HCT116 (cell line): ENCODE measurements at regions not wholly inside any gene's neighbourhood (a gene's known extent, or its start where the extent isn't known, plus 50 kb on each side); places are given as distances from the start of the nearest gene placed in this dataset.

Source experiments
- ATAC-seq: fragments of 200-7000 bp; cut with Tn5 transposase; 2 replicates; pipeline ENCODE4 v1.9.1; 2020; ENCODE audit warnings: mild to moderate bottlenecking, moderate library complexity
- BruUV-seq: library from RNA; stranded (reverse); fragments of 400-500 nt; replicated peaks from 2 replicates; lab custom pipeline; 2021; lab: Mats Ljungman, UMichigan
- CTCF ChIA-PET: fragments of 300-600 bp; sonication (Branson Sonifier 250); formaldehyde crosslinking; loops from one replicate; lab custom pipeline; 2021; ENCODE audit warnings: antibody characterized with exemption; lab: Charles Lee
- POLR2A ChIA-PET: fragments of 300-600, 350-600 bp; sonication (Branson Sonifier 250); formaldehyde crosslinking; loops from one replicate; lab custom pipeline; 2021; ENCODE audit warnings: antibody characterized with exemption; lab: Charles Lee
- RAD21 ChIA-PET, 2 experiments: fragments of 300-600 bp; sonication (Branson Sonifier 250); formaldehyde crosslinking; loops; one replicate each; lab custom pipeline; 2023; ENCODE audit warnings: low total read pairs in 2 of 2; ENCODE audit not compliant: uncharacterized antibody in 2 of 2, unreplicated experiment in 2 of 2, low non-redundant PET in 1 of 2; lab: Charles Lee
- DNase-seq: peaks from one replicate; pipeline ENCODE4 v3.0.0-alpha.2; 2010; ENCODE audit warnings: low read depth, low spot score
- H2AFZ ChIP-seq: fragments of 200-600 bp; shearing (Covaris generic), sonication (generic); 2 replicates; pipeline ENCODE4 v1.6.1; 2017; ENCODE audit warnings: low read depth, mixed run types, mixed read lengths, antibody characterized with exemption, low read length; ENCODE audit not compliant: poor library complexity, severe bottlenecking
- H3K27ac ChIP-seq: 2 replicates; pipeline ENCODE4 v1.5.1; 2012; ENCODE audit warnings: low read depth, low read length
- H3K27me3 ChIP-seq: fragments of 200-600 bp; sonication (generic); 2 replicates; pipeline ENCODE4 v1.6.1; 2016; ENCODE audit warnings: mixed run types, low read length, mixed read lengths; ENCODE audit not compliant: insufficient read depth
- H3K36me3 ChIP-seq, 2 experiments: fragments of 200-500 bp in 1 of 2; fragments of 200-600 bp in 1 of 2; sonication (Bioruptor generic) in 1 of 2; sonication (generic) in 1 of 2; 2 replicates each; pipeline versions ENCODE4 v1.5.1 to v1.6.1; 2014 to 2016; ENCODE audit warnings: low read length in 2 of 2, inconsistent platforms in 1 of 2, mixed read lengths in 1 of 2, mixed run types in 1 of 2; ENCODE audit not compliant: insufficient read depth in 2 of 2, control insufficient read depth in 1 of 2
- H3K4me1 ChIP-seq, 2 experiments: fragments of 200-600 bp in 1 of 2; sonication (generic) in 1 of 2; 2 replicates each; pipeline versions ENCODE4 v1.5.1 to v1.6.1; 2012 to 2017; ENCODE audit warnings: low read length in 2 of 2, inconsistent platforms in 1 of 2, mild to moderate bottlenecking in 1 of 2, mixed read lengths in 1 of 2, mixed run types in 1 of 2, moderate library complexity in 1 of 2; ENCODE audit not compliant: insufficient read depth in 2 of 2, control insufficient read depth in 1 of 2
- H3K4me2 ChIP-seq: fragments of 200-600 bp; sonication (generic); 2 replicates; pipeline ENCODE4 v1.6.1; 2017; ENCODE audit warnings: mixed run types, low read length, mixed read lengths
- H3K4me3 ChIP-seq, 2 experiments: fragments of 200-600 bp in 1 of 2; sonication (generic) in 1 of 2; replicated peaks in 1 of 2; 2 replicates each; pipeline ENCODE4 v1.5.1; 2011 to 2016; ENCODE audit warnings: low read length in 2 of 2, control low read depth in 1 of 2, low read depth in 1 of 2, mild to moderate bottlenecking in 1 of 2, mixed read lengths in 1 of 2, mixed run types in 1 of 2
- H3K79me2 ChIP-seq: fragments of 200-600 bp; sonication (generic); 2 replicates; pipeline ENCODE4 v1.6.1; 2017; ENCODE audit warnings: mild to moderate bottlenecking, mixed run types, low read length, moderate library complexity, mixed read lengths; ENCODE audit not compliant: insufficient read depth
- H3K9ac ChIP-seq: fragments of 200-600 bp; sonication (generic); 2 replicates; pipeline ENCODE4 v1.6.1; 2016; ENCODE audit warnings: low read length, mixed read lengths
- H3K9me2 ChIP-seq: fragments of 200-600 bp; sonication (generic), shearing (Covaris generic); 2 replicates; pipeline ENCODE4 v1.6.1; 2017; ENCODE audit warnings: mixed run types, mild to moderate bottlenecking, moderate library complexity; ENCODE audit not compliant: insufficient read depth
- H3K9me3 ChIP-seq, 2 experiments: fragments of 200-500 bp in 1 of 2; fragments of 200-600 bp in 1 of 2; sonication (Bioruptor generic) in 1 of 2; sonication (generic) in 1 of 2; 2 replicates each; pipeline ENCODE4 v1.6.1; 2014 to 2017; ENCODE audit warnings: low read length in 2 of 2, mixed read lengths in 2 of 2, inconsistent platforms in 1 of 2, low read depth in 1 of 2, mild to moderate bottlenecking in 1 of 2, mixed run types in 1 of 2, moderate library complexity in 1 of 2; ENCODE audit not compliant: control insufficient read depth in 1 of 2, insufficient read depth in 1 of 2
- H4K20me1 ChIP-seq: fragments of 200-600 bp; sonication (generic), shearing (Covaris generic); 2 replicates; pipeline ENCODE4 v1.6.1; 2017; ENCODE audit warnings: mixed run types, mild to moderate bottlenecking, moderate library complexity; ENCODE audit not compliant: insufficient read depth
- CEBPB ChIP-seq: IDR thresholded peaks from 2 replicates; pipeline ENCODE4 v1.6.1; 2012; ENCODE audit warnings: low read depth
- EZH2phosphoT487 ChIP-seq: fragments of 200-600 bp; IDR thresholded peaks from 2 replicates; pipeline ENCODE4 v1.6.1; 2018; ENCODE audit warnings: antibody characterized with exemption, borderline replicate concordance
- FOSL1 ChIP-seq: IDR thresholded peaks from 2 replicates; pipeline ENCODE4 v1.6.1; 2012; ENCODE audit warnings: low read depth
- RAD21 ChIP-seq: IDR thresholded peaks from 2 replicates; pipeline ENCODE4 v1.6.1; 2012; ENCODE audit warnings: low read depth, mild to moderate bottlenecking
- SP1 ChIP-seq: IDR thresholded peaks from 2 replicates; pipeline ENCODE4 v1.6.1; 2012; ENCODE audit warnings: low read depth
- SRF ChIP-seq: IDR thresholded peaks from 2 replicates; pipeline ENCODE4 v1.6.1; 2012; ENCODE audit warnings: low read depth
- TCF7L2 ChIP-seq: IDR thresholded peaks from 2 replicates; pipeline ENCODE4 v1.7.0; 2011; ENCODE audit warnings: borderline replicate concordance, inconsistent platforms; ENCODE audit not compliant: insufficient read depth, insufficient read length; ENCODE audit errors: extremely low read depth
- ZFX ChIP-seq: fragments of 450-650 bp; IDR thresholded peaks from 2 replicates; pipeline ENCODE4 v1.6.1; 2017
- intact Hi-C: fragments of 100-400 bp; cut with micrococcal nuclease; formaldehyde crosslinking; loops from 2 replicates; pipeline ENCODE4 v1.10.0; 2022
- TF ChIP-seq, protein P1 (sequence below), 3 experiments: fragments of 200-600 bp in 1 of 3; sonication (generic) in 1 of 3; IDR thresholded peaks in 2 of 3; conservative IDR thresholded peaks in 1 of 3; 2 replicates each; pipeline ENCODE4 v1.5.1; 2012 to 2017; ENCODE audit warnings: low read depth in 2 of 3, low read length in 2 of 3, antibody characterized with exemption in 1 of 3, borderline replicate concordance in 1 of 3, control low read depth in 1 of 3, mild to moderate bottlenecking in 1 of 3, mixed read lengths in 1 of 3, mixed run types in 1 of 3, moderate library complexity in 1 of 3; ENCODE audit not compliant: insufficient read depth in 1 of 3

DNA sequence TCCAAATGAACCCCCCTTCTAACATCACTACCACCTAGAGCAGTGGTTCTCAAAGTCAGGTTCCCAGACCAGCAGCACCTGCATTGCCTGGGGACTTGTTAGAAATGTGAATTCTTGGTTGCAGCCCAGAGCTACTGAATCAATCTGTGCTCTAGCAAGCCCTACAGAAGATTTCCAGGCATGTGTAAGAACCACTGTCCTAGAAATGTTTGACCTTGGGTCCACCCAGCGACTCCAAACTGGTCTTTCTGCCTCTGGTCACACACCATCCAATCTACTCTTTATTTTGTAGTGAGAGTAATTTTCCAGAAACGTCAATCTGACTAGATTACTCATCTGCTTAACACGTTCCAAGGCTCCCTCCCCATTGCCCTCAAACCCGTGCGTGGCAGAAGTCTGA lies 169.9 kb downstream of the HAPSTR1 start (continued):
- TF ChIP-seq FOSL1 (no peak), SP1 (no peak), EZH2phosphoT487 (no peak), CEBPB (no peak), ZFX (no peak)
- TF ChIP-seq, protein P1, sequence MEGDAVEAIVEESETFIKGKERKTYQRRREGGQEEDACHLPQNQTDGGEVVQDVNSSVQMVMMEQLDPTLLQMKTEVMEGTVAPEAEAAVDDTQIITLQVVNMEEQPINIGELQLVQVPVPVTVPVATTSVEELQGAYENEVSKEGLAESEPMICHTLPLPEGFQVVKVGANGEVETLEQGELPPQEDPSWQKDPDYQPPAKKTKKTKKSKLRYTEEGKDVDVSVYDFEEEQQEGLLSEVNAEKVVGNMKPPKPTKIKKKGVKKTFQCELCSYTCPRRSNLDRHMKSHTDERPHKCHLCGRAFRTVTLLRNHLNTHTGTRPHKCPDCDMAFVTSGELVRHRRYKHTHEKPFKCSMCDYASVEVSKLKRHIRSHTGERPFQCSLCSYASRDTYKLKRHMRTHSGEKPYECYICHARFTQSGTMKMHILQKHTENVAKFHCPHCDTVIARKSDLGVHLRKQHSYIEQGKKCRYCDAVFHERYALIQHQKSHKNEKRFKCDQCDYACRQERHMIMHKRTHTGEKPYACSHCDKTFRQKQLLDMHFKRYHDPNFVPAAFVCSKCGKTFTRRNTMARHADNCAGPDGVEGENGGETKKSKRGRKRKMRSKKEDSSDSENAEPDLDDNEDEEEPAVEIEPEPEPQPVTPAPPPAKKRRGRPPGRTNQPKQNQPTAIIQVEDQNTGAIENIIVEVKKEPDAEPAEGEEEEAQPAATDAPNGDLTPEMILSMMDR (IDR thresholded peaks at IDR 0.05 in 2 of 3, conservative IDR thresholded peaks at IDR 0.05 in 1 of 3; ENCODE audit: borderline replicate concordance in 1 of 3, insufficient read depth in 1 of 3, low read depth in 2 of 3, low read length in 2 of 3): no peak
- TF ChIP-seq, all 23 proteins: peak for 0

DNA sequence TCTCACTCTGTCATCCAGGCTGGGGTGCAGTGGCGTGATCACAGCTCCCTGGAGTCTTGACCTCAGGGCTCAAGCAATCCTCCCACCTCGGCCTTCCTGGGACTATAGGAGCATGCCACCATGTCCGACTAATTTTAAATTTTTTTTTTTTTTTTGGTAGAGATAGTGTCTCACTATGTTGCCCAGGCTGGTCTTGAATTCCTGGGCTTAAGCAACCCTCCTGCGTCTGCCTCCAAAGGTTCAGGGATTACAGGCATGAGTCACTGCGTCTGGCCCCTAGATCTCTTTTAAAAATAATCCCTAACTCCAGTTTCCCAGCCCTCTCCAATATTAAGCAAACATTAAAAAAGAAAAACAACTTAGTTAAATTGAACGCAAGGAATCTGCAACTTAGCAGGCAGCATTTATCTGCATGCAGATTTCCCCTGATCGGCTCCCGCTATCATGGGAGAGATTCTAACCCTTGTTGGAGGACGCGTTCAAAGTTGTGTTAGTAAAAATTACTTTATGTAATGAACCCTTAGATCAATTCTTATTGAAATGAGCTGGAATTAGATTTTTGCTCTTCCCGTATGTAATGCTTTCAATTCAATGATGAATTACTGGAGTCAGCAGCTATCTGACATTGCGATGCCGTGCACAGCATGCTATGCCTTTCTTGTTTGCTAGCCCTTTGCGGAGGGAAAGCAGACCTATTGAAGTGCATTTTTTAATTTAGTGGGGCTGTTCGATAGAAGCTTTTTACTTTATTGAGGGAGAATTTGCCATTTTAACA lies 171.7 kb downstream of the HAPSTR1 start:
- ChIA-PET RAD21 (no interaction called here), CTCF (interaction anchor here (1.1 to 3.0 kb wide), 2 partner anchors 8 to 103 kb away, joined by 3 to 11 read pairs; no protein-coding TSS in a partner anchor), POLR2A (no interaction called here)
- Histone ChIP-seq H3K9ac (no peak overlapping the region), H2AFZ (no peak overlapping the region), H3K9me2 (no peaks in the 10 kb centered on the region), H3K9me3 (no peaks in the 10 kb centered on the region), H3K4me1 (no peaks in the 10 kb centered on the region), H4K20me1 (no peaks in the 10 kb centered on the region), H3K27me3 (peaks cover 32% of the 10 kb centered on the region), H3K4me3 (no peak overlapping the region), H3K27ac (no peak overlapping the region), H3K79me2 (no peaks in the 10 kb centered on the region), H3K4me2 (no peak overlapping the region), H3K36me3 (no peaks in the 10 kb centered on the region)
- BruUV-seq: no TSS peak
- TF ChIP-seq SP1: no peak
- no peak for TF ChIP-seq TCF7L2
- TF ChIP-seq, protein P1 (IDR thresholded peaks at IDR 0.05 in 2 of 3, conservative IDR thresholded peaks at IDR 0.05 in 1 of 3; ENCODE audit: borderline replicate concordance in 1 of 3, insufficient read depth in 1 of 3, low read depth in 2 of 3, low read length in 2 of 3): no peak
- TF ChIP-seq SRF: no peak
- TF ChIP-seq RAD21: no peak
- no peak for ATAC-seq
- no peak for DNase-seq
- intact Hi-C loops: no loop called here
